ENCODE measurements at regions not wholly inside any gene's neighbourhood (a gene's known extent, or its start where the extent isn't known, plus 50 kb on each side); places are given as distances from the start of the nearest gene placed in this dataset.

DNA sequence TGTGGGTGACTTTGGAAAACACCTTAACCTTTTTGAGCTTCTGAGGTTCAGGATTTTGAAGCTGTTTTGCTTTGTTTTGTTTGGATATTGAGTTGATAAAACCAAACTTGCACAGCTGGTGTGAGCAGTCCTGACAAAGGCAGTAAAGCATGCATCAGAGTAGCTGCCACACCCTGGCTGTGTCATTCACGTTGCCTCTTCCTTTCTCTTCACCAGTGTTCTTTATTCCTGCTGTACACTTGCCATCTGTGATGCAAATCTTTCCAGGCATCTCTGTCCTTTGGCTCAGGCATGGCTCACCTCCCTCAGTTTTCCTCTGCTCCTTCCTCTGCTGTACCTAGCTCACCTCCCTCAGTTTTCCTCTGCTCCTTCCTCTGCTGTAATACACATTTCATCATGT, 1850.2 kb upstream of the AGA start:
- intact Hi-C loops (cut with DNase I) = no loop called here
- DNase-seq (no peak), ATAC-seq (no peak)
- H3K4me1 ChIP-seq = no peaks in the 10 kb centered on the region
- no peaks in the 10 kb centered on the region for H3K36me3 ChIP-seq
- TF ChIP-seq, protein P1, sequence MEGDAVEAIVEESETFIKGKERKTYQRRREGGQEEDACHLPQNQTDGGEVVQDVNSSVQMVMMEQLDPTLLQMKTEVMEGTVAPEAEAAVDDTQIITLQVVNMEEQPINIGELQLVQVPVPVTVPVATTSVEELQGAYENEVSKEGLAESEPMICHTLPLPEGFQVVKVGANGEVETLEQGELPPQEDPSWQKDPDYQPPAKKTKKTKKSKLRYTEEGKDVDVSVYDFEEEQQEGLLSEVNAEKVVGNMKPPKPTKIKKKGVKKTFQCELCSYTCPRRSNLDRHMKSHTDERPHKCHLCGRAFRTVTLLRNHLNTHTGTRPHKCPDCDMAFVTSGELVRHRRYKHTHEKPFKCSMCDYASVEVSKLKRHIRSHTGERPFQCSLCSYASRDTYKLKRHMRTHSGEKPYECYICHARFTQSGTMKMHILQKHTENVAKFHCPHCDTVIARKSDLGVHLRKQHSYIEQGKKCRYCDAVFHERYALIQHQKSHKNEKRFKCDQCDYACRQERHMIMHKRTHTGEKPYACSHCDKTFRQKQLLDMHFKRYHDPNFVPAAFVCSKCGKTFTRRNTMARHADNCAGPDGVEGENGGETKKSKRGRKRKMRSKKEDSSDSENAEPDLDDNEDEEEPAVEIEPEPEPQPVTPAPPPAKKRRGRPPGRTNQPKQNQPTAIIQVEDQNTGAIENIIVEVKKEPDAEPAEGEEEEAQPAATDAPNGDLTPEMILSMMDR (IDR thresholded peaks at IDR 0.05) = no peak
- 38 to 42% methylated on average over 1 of the region's 1 CpG for WGBS, 2 donors
- peaks cover 0 to 25% (median 0%) of the 10 kb centered on the region in 11 donors for H3K9me3 ChIP-seq
- no peaks in the 10 kb centered on the region for H3K27me3 ChIP-seq
- H3K4me3 ChIP-seq = no peak overlapping the region
- H3K27ac ChIP-seq = no peak overlapping the region

DNA sequence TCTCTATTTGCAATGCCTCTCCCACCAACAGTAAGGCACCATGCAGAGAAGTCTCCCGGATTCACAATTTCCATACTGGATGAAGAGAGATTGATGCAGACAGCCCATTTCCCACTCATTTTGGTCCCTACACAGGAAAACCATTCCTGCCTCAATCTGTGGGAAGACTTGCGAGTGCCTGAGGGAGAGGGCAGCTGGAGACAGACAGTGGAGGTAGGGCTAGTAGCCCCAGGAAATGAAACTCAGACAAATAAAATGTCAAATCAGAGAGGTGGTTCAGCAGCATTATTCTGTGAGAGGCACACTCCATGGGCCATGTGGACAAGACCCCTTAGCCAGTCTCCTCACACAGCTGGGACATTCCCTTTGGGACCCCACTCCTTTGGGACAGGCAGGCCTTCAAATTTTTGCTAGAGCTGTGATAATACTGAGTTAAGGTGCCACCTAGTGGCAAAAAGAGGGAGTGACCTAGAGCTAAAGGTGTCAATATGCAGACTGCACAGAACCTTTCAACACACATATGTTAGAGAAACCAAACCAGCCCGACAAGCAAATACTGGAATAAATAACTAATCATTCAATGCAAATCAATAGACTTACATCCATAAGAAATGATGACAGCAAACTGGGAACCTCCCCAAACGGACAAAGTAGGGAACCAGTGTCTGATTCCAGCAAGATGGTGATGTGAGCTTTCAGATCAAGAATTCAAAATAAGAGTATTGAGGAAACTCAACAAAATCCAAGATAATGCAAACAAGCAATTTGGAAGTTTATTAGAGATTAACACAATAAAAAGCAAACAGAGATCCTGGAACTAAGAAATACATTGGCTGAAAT, 1865.3 kb upstream of the AGA start:
- WGBS, 2 donors = 61 to 70% methylated on average over 4 of the region's 4 CpGs
- H3K9me3 ChIP-seq = peaks cover 0 to 74% (median 15%) of the 10 kb centered on the region in 11 donors

DNA sequence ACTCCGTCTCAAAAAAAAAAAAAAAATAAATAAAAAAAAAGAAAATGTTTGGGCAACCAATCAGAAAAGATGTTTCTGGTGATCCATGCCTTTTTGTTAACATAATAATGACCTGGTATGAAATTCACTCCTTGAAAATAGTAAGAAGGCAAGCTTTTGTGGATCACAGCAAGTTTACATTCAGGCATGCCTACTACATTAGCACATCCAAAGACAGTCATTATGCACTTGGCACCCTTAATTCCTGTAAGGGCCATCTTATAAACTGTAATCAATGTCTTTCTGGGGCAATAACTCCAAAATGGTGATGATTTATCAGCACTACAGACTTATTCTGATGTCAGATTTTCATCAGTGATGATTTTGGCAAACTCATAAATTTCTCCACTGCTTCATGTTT, 1871.6 kb upstream of the AGA start:
- WGBS, 2 donors = 86 to 87% methylated on average over 1 of the region's 1 CpG
- no peak overlapping the region for H3K27ac ChIP-seq
- peaks cover 0 to 49% (median 6%) of the 10 kb centered on the region in 11 donors for H3K9me3 ChIP-seq
- no peaks in the 10 kb centered on the region for H3K27me3 ChIP-seq
- intact Hi-C loops (cut with DNase I) = no loop called here
- no peak for ATAC-seq
- no peaks in the 10 kb centered on the region for H3K4me1 ChIP-seq
- H3K4me3 ChIP-seq = no peak overlapping the region
- TF ChIP-seq, protein P1 (IDR thresholded peaks at IDR 0.05) = no peak
- no peaks in the 10 kb centered on the region for H3K36me3 ChIP-seq
- no peak for DNase-seq

More for the DNA sequence above, 1865.3 kb upstream of the AGA start:
- Histone ChIP-seq H3K4me3 (no peak overlapping the region), H3K27me3 (no peaks in the 10 kb centered on the region), H3K36me3 (no peaks in the 10 kb centered on the region), H3K27ac (no peak overlapping the region), H3K4me1 (no peaks in the 10 kb centered on the region)
- intact Hi-C loops (cut with DNase I) = no loop called here
- TF ChIP-seq, protein P1 (IDR thresholded peaks at IDR 0.05) = peak in 5 of 9 donors; percentile 14 to 48 (median 36)
- DNase-seq (no peak), ATAC-seq (no peak)

DNA sequence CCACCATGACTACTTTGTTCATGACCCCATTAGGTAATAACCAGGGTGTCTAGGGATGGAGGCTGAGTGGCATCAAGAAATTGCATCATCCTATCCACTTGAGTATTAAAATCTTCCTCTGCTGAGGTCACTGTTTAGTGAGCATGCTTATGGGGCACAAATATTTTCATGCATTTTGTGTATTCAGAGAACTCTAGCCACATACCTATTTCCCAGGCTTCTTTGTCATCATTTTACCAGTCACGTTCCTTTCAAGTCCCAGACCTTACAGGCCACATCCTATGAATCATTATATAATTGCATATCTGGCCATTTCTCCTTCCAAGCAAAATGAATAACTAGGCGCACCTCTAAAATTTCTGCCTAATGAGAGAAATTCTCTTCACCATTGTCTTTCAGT, 1882.9 kb upstream of the AGA start:
- Histone ChIP-seq H3K9me3 (no peaks in the 10 kb centered on the region), H3K27ac (no peak overlapping the region), H3K27me3 (no peaks in the 10 kb centered on the region), H3K4me1 (no peaks in the 10 kb centered on the region), H3K36me3 (no peaks in the 10 kb centered on the region), H3K4me3 (no peak overlapping the region)
- WGBS, 2 donors = 82 to 86% methylated on average over 2 of the region's 2 CpGs
- intact Hi-C loops (cut with DNase I) = no loop called here
- TF ChIP-seq, protein P1 (IDR thresholded peaks at IDR 0.05) = no peak
- no peak for DNase-seq
- ATAC-seq = no peak
